Right lobe of liver (tissue), 6 donors: ENCODE measurements at regions not wholly inside any gene's neighbourhood (a gene's known extent, or its start where the extent isn't known, plus 50 kb on each side); places are given as distances from the start of the nearest gene placed in this dataset.
A peak's percentile ranks its signal among the peaks of the same experiment; 100 is the strongest.

Experiments used
- ATAC-seq, 4 donors: fragments of 200-7000 bp; cut with Tn5 transposase; one replicate each; pipeline ENCODE4 v1.9.1; 2020; ENCODE audit warnings: mild to moderate bottlenecking in 4 of 4, moderate library complexity in 4 of 4
- DNase-seq, 3 donors: peaks; one replicate each; pipeline ENCODE4 v3.0.0-alpha.2; 2020
- H3K27ac ChIP-seq, 3 donors: fragments of 200-600 bp; one replicate each; pipeline ENCODE4 v1.8.0; 2022
- H3K27me3 ChIP-seq, 2 donors: fragments of 200-600 bp; one replicate each; pipeline ENCODE4 v1.8.0; 2022
- H3K36me3 ChIP-seq, 4 donors: fragments of 200-600 bp; sonication (generic) in 1 of 4; one replicate each; pipeline versions ENCODE4 v1.5.1 to v1.8.0; 2017 to 2022; ENCODE audit warnings: control low read depth in 1 of 4
- H3K4me1 ChIP-seq, 4 donors: fragments of 200-600 bp; sonication (generic) in 1 of 4; one replicate each; pipeline versions ENCODE4 v1.5.1 to v1.8.0; 2017 to 2022; ENCODE audit warnings: control low read depth in 1 of 4
- H3K4me3 ChIP-seq, 3 donors: fragments of 200-600 bp; one replicate each; pipeline ENCODE4 v1.8.0; 2022
- H3K9me3 ChIP-seq, 4 donors: fragments of 200-600 bp; sonication (generic) in 1 of 4; one replicate each; pipeline versions ENCODE4 v1.5.1 to v1.8.0; 2017 to 2022; ENCODE audit warnings: control low read depth in 1 of 4
- CTCF ChIP-seq, 4 donors: fragments of 200-600 bp in 3 of 4; fragments of 450-650 bp in 1 of 4; IDR thresholded peaks; one replicate each; pipeline versions ENCODE4 v1.5.1 to v1.8.0; 2016 to 2022; ENCODE audit warnings: antibody characterized with exemption in 4 of 4, mild to moderate bottlenecking in 2 of 4
- POLR2A ChIP-seq: fragments of 450-650 bp; IDR thresholded peaks from one replicate; pipeline ENCODE4 v1.6.1; 2017; ENCODE audit warnings: antibody characterized with exemption, mild to moderate bottlenecking
- WGBS: methylation state at CpG from one replicate; pipeline ENCODE4 v1.1.6; 2018; ENCODE audit warnings: low coverage, low lambda C conversion rate; ENCODE audit not compliant: insufficient coverage; ENCODE audit errors: missing lambda C conversion rate; 5-methylcytosine and 5-hydroxymethylcytosine counted together
- intact Hi-C, 2 donors: fragments of 100-400 bp; cut with DNase I; formaldehyde crosslinking; loops; one replicate each; pipeline versions ENCODE4 v1.11.2 to v1.14.1; 2022
- donor health status: DM: no; HTN: yes; CAD: no.
- donor health status: DM: no; HTN: no; CAD: no.
- donor health status: DM: no; HTN: no; CAD: no.
- donor health status: DM: no; HTN: yes; CAD: no.
- donor health status: DM: no; HTN: yes; CAD: no.

DNA sequence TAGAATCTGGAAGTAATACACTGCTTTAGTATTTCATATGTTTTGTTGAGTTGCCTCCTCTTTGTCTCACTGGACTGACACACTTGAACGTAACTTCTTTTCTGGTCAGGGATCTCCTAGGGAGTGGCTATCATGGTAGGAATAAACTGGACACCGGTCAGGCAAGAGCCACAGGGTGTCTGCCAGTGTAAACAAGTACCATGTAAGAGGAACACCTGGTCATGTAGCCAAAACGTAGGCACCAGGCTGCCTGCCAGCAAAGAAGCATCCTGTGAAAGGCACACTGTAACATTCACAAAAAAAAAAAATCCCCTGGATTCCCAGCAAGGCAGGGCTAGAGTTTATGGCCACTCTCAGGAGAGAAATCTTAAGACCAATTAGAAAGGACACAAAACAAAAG is 372.8 kb upstream of the RND3 start:
- 18% methylated on average over 3 of the region's 3 CpGs for WGBS
- Histone ChIP-seq H3K27me3 (no peaks in the 10 kb centered on the region), H3K4me3 (no peak overlapping the region), H3K27ac (no peak overlapping the region), H3K9me3 (no peaks in the 10 kb centered on the region), H3K4me1 (no peaks in the 10 kb centered on the region), H3K36me3 (no peaks in the 10 kb centered on the region)
- intact Hi-C loops: no loop called here
- TF ChIP-seq POLR2A (no peak), CTCF (IDR thresholded peaks at IDR 0.05) (no peak)
- peak; percentile 83 to 91 (median 88) for DNase-seq
- peak; percentile 97 to 99 (median 97) for ATAC-seq

DNA sequence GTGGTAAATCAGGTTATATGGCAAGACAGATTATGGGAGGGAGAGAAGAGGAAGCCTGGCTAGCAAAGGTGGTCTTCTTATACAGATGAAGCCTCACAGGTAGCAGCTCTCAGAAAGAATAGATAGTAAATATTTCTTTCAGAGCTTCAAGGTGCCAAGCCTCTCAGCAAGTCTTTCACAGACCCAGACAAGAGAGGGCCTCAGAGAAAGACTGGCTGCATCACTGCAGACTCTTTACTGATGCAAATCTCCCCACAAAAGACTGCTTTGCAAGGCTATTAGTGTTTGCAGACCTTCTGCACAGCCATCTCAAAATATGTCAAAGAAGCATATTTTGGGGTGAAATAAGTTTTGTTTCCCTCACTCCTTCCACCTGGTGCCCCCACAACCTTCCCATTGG is 372.4 kb upstream of the RND3 start:
- H3K9me3 ChIP-seq: no peaks in the 10 kb centered on the region
- no peak for TF ChIP-seq POLR2A
- no peak for TF ChIP-seq CTCF (IDR thresholded peaks at IDR 0.05)
- ATAC-seq (peak in 1 of 4 donors; percentile 9), DNase-seq (no peak)
- no peak overlapping the region for H3K4me3 ChIP-seq
- H3K4me1 ChIP-seq: no peaks in the 10 kb centered on the region
- intact Hi-C loops: no loop called here
- no peaks in the 10 kb centered on the region for H3K36me3 ChIP-seq
- no peak overlapping the region for H3K27ac ChIP-seq
- H3K27me3 ChIP-seq: no peaks in the 10 kb centered on the region

DNA sequence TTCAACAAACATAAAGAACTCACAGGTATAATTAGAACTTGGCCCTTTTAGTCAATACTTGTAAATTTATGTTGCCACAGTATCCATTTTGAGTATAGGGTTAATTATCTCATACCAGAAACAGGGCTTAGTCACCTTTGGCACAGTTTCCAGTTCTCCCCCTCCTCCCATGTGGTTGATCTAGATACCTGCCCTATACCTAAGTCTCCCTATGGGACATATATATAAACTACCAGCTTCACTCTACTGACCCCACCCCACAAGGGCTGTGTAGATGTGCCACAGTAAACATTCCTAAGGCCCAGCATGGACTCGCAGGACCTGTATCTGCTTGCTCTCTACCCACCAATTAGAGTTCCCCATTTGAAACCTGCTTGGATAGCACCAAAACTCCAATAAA is 371.7 kb upstream of the RND3 start:
- no peak overlapping the region for H3K4me3 ChIP-seq
- DNase-seq (no peak), ATAC-seq (no peak)
- H3K4me1 ChIP-seq: no peaks in the 10 kb centered on the region
- no peak overlapping the region for H3K27ac ChIP-seq
- intact Hi-C loops: no loop called here
- TF ChIP-seq CTCF (IDR thresholded peaks at IDR 0.05) (no peak), POLR2A (no peak)
- H3K9me3 ChIP-seq: no peaks in the 10 kb centered on the region
- 86% methylated on average over 1 of the region's 1 CpG for WGBS
- H3K27me3 ChIP-seq: no peaks in the 10 kb centered on the region
- no peaks in the 10 kb centered on the region for H3K36me3 ChIP-seq

DNA sequence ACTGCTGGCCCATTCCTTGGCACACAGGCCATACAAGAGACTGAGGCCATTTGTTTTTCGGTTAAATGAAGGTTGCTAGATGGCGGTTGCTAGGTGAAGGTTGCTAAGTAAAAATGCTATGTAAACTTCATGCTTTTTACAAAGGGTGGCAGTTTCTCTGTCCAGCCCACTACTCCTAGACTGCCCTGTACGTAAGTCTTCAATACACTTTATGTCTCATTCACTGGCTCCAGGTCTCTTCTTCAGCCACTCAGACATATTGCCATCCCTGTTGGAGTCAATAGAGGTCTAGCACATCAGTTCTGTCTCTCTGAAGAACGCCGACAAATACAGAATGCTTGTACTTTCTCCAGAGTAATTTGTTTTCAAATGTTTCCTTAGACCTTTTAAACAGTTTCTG is 370.9 kb upstream of the RND3 start:
- H3K27me3 ChIP-seq: no peaks in the 10 kb centered on the region
- WGBS: 59% methylated on average over 5 of the region's 5 CpGs
- no peak overlapping the region for H3K4me3 ChIP-seq
- no peaks in the 10 kb centered on the region for H3K4me1 ChIP-seq
- no peak overlapping the region for H3K27ac ChIP-seq
- TF ChIP-seq POLR2A (no peak), CTCF (IDR thresholded peaks at IDR 0.05) (no peak)
- H3K9me3 ChIP-seq: no peaks in the 10 kb centered on the region
- no peaks in the 10 kb centered on the region for H3K36me3 ChIP-seq
- ATAC-seq: no peak
- DNase-seq: no peak
- intact Hi-C loops: no loop called here

DNA sequence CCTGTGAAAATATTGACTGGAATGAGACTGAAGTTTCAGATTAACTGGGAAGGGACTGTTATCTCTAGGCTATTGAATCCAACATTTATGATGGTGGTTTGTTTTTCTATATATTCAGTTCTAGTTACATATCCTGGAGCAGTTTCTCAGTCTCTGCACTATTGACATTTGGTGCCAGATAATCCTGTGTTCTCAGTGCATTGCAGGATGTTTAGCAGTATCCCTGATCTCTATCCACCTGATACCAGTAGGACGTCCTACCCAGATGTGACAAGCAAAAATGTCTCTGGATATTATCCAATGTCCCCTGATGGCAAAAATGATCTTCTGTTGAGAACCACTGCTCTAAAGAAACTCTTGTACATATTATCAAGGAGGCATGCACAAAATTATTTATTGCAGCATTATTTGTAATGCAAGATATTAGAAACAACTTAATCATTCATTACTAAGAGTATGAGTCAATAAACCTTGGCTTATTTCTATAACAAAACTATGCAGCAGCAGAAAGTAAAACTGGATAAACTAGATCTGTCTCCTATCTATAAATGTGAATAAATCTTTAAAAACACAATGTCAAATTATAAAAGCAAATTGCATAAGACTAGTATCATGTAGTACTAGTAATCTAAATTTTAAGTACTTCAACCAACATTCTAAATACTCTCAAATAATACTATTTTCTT is 369.3 kb upstream of the RND3 start:
- 90% methylated on average over 1 of the region's 1 CpG for WGBS
- TF ChIP-seq CTCF (IDR thresholded peaks at IDR 0.05) (no peak), POLR2A (no peak)
- H3K4me1 ChIP-seq: no peaks in the 10 kb centered on the region
- H3K9me3 ChIP-seq: no peaks in the 10 kb centered on the region
- intact Hi-C loops: no loop called here
- H3K27ac ChIP-seq: no peak overlapping the region
- ATAC-seq: no peak
- no peaks in the 10 kb centered on the region for H3K27me3 ChIP-seq
- no peak overlapping the region for H3K4me3 ChIP-seq
- DNase-seq: no peak
- no peaks in the 10 kb centered on the region for H3K36me3 ChIP-seq
